ENCODE measurements at regions not wholly inside any gene's neighbourhood (a gene's known extent, or its start where the extent isn't known, plus 50 kb on each side); places are given as distances from the start of the nearest gene placed in this dataset.

DNA sequence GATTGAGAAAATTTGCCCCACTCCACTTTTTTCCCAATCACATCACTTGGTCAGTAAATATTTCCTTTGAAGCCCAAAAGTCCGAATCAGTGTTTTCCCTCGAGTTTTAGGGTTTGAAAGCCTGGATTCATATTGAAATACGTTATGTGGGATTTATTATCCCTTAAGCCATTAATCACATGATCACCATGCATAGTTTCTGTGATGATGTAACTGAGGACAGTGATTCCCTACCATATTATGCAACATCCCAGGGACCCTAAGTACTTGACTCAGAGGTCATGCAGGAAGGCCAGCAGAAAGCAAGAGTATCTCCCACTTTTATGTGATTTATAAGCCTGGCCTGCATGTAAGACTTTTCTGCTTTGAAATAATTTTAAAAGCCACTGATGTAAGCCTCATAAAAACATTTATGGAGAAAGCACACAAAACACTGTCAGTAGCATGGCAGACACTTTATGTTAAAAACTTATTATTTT is 630.6 kb upstream of the ZWINT start:
- no peak for DNase-seq
- intact Hi-C loops (cut with DNase I): no loop called here

DNA sequence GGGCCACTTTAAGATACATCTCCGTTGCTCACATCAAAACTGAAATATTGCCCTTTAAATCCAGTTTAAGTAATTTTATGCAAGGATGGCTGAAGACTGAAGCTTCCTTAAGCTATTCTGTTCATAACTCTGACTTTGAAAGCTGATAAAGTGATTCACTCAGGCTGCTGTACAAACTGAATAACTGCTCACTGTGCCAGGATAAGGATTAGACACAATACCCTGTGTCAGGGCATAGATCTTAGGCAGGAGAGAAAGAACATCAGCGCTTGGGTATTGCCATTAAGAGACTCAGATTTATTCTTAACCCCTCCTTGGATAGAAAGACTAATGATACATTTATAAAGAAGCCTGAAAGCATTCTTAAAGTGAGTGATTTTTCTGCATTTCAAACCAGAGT is 614.5 kb upstream of the ZWINT start:
- DNase-seq: no peak
- intact Hi-C loops (cut with DNase I): no loop called here

DNA sequence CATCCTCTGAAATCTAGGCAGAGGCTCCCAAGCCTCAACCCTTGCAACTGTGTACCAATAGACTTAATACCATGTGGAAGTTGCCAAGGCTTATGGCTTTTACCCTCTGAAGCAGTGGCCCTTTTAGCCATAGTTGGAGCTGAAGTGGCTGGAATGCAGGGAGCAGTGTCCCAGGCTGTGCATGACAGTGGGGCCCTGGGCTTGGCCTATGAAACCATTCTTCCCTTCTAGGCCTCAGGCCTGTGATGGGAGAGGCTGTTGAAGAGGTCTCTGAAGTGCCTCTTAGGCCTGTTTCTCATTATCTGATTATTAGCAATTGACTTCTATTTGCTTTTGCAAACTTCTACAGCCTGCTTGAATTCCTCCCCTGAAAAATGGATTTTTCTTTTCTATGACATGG is 612.7 kb upstream of the ZWINT start:
- DNase-seq: peak in 1 of 10 donors; percentile 25
- intact Hi-C loops (cut with DNase I): no loop called here

DNA sequence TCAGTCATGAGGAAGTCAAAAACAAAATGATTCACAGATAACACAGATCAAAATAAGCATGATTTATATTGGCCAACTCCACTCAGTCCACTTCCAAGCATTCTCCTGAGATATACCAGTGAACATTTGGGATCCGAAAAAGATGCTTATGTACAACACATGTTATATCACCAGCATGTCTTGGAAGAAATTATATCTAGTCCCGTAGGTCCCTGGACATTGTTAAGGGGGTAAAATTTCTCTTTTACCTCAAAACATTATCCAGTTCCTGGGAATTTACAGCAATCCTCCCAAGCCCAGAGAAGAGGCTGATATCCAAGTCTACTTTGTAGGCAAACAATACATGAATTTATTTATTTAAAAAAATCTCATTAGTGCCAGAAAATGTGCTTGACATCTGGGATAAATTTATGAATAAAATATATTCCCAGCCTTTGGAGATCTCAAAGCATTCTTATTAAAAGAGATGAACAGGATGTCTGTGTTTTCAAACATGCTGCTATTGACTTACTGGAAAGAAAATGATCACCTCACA is 582.2 kb upstream of the ZWINT start:
- intact Hi-C loops (cut with DNase I): no loop called here

DNA sequence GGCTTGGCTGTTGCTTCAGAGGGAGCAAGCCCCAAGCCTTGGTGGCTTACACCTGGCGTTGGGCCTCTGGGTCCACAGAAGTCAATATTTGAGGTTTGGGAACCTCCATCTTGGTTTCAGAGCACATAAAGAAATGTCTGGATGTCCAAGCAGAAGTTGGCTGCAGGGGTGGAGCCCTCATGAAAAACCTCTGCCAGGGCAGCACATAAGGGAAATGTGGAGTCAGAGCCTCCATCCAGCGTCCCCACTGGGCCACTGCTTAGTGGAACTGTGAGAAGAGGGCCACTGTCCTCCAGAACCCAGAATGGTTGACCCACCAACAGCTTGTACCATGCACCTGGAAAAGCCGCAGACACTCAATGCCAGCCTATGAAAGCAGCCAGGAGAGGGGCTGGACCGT is 573.5 kb upstream of the ZWINT start:
- intact Hi-C loops (cut with DNase I): no loop called here

More for the DNA sequence above, 582.2 kb upstream of the ZWINT start:
- no peak for DNase-seq

DNA sequence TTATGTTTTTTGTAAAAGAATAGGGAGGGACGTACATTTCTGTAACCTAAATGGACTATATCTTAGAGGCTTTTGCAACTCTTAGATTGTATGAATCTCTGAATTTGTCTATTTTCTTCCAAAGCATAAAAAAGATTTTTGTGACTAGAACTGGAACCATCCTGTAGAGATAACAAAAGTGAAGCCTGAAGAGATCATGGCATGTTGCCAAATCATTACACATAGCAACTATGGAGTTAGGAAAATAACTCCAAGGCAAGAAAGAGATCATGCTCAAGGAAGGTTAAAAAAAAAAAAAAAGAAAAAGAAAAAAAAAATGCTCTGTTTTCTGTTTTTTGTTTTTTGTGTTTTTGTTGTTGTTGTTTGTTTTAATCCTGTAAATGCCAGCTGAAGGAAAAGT is 567.7 kb upstream of the ZWINT start:
- no peak for DNase-seq

More for the DNA sequence above, 573.5 kb upstream of the ZWINT start:
- DNase-seq: peak in 1 of 10 donors; percentile 58

DNA sequence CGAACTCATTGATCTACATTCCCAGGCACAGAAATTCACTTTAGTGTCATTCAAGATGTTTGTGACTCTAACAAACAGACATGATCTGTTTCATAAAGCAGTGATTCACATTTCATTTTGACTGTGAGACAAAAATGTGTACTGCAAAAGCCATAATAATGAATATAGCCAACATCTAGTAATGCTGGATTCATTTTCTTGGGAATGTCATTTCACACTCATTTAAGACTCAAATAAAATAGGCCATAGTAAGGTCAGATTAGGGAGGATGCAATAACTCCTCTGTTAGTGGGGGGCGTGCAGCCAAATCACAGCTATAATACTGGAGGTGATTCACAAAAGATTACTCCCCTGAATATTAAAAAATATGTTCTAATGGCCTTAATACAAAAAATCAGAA is 566.6 kb upstream of the ZWINT start:
- intact Hi-C loops (cut with DNase I): no loop called here
- DNase-seq: no peak

More for the DNA sequence above, 567.7 kb upstream of the ZWINT start:
- intact Hi-C loops (cut with DNase I): no loop called here

DNA sequence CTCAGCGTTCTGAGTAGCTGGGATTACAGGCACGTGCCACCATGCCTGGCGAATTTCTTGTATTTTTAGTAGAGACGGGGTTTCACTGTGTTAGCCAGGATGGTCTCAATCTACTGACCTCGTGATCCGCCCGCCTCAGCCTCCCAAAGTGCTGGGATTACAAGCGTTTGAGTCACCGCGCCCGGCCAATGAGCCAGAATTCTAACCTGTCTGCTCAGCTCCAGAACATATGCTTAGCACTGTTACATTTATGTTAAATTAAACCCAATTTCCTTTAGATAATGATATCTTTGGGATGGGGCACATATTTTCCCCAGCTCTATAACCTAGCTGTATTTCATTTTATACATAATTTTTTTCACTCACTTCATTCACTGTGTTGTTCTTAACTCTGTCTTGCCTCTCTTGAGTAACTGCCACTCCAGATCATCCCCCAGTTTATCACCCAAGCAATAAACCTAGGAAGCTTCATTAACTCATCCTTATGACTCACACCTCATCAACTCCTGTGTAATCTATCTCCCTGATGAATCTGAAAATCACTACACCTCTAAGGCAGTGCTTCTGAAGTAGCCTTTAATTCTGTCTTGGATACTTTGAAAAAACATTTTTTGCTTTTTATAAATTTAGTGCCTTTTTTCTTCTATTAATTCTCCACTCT is 559.7 kb upstream of the ZWINT start:
- no peak for DNase-seq
- intact Hi-C loops (cut with DNase I): no loop called here

DNA sequence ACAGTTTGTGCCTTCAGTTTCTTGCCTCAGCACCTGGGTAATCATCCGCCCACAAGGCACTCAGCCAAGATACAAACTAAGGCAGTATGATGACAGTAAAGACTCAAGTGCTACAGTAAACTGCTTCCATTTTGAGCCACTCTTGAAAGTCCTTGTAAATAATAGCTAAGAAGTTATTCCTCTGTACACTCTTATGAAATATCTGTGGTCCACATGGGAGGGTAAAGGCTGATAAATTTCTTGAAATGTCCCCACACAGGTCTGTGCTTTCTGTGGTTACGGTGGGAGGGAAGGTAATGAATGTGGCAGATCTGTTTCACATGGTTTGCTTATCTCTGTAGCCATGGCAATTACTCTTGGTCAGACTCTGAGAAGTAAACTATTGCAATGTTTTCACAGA is 551.0 kb upstream of the ZWINT start:
- DNase-seq: no peak
- intact Hi-C loops (cut with DNase I): no loop called here

DNA sequence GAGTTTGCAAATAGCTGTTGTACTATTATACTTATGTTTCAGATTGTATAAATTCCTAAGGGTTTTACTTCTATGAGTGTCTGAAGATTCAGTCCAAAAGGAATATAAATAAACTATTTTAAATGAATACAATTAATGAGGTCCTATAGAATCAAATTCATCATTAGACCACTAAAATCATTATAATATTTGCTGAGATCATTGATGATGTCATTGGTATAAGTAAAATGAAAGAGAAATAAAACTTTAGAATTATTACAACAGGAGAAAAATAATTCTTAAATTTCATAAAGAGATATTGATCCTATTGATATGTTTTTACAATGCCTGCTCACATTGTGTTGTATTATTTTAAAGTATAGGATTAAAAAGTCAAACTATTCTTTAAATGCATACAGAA is 544.0 kb upstream of the ZWINT start:
- intact Hi-C loops (cut with DNase I): no loop called here
- no peak for DNase-seq

DNA sequence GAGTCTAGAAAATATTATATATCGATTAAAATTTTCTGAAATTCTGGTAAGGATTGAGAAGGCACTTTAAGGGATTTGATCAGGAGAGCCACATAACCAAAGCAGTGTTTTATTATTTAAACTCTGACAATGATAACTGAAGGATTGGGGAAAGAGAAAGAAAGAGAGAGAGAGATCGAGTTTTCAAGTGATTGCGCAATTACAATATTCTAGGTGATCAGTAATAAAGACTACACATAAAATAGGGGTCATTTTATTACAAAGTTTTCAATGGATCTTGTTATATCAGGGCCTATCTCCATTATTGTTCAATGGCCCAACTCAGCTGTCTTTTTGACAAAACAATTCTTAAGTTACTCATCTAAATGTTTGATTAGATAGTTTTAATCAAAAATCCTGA is 541.5 kb upstream of the ZWINT start:
- intact Hi-C loops (cut with DNase I): no loop called here
- DNase-seq: no peak

DNA sequence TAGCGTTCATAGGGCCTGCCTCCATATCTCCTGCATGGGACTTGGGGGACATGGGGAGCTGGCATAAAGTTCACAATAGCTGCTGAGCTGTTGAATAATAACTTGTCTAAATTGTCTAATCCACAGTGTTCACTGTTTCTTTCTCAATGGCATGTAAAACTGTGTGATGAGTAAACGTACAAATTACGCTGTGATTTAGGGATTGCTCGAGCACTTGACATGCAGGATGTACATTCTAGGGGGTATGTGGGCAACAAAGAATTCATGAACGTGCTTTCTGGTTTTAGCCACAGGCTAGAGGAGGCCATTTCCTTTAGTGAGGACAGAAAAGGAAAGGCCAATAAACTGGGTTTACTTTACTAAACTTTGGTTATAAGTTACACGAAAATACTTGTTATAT is 534.2 kb upstream of the ZWINT start:
- no peak for DNase-seq
- intact Hi-C loops (cut with DNase I): no loop called here

DNA sequence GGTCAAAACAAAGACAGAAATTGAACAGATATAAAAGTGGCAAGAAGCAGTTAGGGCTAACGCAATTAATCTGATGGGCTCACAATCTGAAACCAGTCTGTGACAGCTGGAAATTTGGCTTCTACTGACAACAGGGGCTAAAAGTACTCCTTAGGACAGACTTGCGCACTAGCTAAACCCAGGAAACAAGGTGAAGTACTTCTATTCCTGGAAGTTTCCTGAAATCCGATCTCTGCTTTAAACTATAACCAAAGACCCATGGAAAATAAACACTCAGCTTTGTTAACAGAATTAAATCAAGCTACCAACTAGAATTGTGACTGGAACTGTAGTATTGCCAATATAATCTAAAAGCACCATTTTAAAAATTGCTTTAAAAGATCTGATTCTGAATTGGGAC is 520.2 kb upstream of the ZWINT start:
- intact Hi-C loops (cut with DNase I): no loop called here
- no peak for DNase-seq

DNA sequence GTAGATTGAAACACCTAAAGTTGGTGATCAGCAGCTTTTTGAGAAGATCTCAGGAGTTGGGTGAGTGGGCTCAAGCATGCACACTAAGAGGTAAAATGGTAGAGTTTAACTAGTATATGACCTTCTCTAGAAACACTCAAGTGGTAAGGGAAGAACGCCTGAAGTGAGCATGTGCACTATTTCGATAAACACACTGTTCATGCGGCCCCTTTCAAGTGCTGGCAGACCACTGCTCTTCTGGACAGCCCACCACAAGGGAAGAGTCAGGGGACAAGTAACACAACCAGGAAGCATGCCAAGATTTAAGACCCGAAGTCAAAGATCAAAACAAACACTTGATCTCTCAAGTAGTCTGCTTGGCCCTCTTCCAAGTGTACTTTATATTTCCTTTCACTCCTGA is 519.5 kb upstream of the ZWINT start:
- intact Hi-C loops (cut with DNase I): no loop called here
- DNase-seq: no peak

DNA sequence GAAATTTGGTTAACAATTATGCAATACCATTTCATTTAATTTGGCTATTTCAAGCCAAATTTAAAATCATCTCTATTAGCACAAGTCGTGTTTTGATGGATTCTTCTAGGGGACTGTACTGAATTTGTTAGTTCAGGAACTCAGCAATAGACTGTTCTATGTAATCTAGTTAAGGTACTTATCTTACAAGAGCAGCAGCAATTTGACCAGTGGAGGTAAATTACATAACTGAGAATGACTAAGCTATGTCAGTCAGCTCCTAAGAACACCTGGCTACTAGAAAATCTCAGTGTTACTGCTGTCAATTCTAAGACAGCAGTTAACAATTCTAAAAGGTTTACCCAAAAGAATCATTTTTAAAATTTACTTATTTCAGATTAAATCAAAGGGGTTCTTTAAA is 513.9 kb upstream of the ZWINT start:
- no peak for DNase-seq
- intact Hi-C loops (cut with DNase I): no loop called here

DNA sequence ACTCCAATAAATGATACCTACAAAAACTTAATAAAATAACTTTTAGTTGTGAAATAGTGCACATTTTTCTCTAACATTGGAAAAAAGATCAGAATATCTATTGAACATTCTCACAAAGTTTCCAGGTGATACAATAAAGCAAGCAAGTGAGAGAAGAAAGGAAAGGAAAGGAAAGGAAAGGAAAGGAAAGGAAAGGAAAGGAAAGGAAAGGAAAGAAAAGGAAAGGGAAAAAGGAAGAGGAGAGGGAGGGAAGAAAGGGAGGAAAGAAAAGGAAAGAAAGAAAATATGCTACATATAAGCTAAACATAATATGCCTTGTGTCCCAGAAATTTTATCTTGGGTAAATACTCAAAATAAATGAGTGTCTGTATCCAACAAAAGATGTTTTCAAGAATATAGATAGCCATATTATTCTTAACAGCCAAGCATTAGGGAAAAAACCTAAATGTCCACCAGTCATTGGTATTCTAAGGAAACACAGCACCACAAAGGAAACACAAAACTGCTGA is 510.2 kb upstream of the ZWINT start:
- intact Hi-C loops (cut with DNase I): no loop called here
- no peak for DNase-seq

DNA sequence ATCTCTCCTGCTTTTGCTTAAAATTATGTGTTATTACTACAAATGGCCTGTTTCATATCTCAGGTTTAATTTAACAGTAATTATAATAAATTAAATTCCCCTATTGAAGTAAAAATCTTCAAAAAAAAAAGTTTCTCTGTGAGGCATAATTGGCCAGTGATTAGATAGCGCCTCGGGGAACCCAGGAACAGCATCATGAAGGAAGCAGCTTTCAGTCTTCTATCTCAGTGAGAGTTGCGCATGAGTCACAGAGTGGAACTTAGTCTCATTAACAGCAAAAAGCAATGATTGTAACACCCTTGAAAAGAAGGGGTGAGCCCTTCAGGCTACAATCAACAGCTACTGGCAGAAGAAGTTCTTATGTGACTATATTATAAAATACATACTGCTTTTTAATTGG is 506.2 kb upstream of the ZWINT start:
- no peak for DNase-seq
- intact Hi-C loops (cut with DNase I): no loop called here

DNA sequence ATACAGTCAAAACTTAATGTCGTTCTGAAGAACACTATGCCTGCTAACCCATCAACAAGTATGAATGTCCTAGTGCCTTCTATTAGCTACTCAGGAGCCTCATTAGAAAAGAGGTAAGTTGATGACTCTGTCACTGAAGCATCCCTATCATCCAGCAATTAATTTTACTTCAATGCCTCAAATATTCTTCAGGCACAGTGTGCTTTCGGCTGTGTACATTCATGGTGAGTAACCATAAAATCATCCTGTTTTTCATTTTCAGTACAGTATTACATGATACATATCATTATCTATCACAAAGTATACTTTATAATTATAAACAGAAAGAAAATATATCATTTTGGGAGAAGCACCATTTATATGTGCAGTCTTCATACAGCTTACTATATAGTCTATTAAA is 495.5 kb upstream of the ZWINT start:
- intact Hi-C loops (cut with DNase I): no loop called here
- DNase-seq: no peak

DNA sequence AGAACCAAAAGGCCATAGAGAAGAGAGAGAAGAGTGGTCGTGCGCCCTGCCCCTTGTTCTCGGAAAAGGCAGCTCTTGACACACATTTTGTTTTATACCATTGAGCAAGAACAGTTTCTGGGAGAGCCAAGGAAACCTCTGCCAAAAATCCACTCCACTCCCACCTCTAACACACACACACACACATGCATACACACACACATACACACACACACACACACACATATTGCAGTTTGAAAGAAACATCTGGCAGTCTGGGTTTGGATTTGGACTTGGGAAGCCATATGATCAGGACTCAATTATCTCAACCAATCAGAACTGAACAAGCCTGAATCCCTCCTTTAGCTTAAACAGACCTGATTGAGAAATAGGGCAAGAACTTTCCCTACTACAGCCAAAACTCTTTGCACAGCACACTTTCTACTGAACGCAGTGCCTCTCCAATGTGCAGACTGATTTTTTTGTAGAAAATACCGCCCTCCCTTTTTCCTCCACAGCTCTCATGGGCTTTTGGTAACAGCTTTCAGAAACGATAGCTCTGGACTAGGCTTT is 484.0 kb upstream of the ZWINT start:
- DNase-seq: no peak
- intact Hi-C loops (cut with DNase I): no loop called here

DNA sequence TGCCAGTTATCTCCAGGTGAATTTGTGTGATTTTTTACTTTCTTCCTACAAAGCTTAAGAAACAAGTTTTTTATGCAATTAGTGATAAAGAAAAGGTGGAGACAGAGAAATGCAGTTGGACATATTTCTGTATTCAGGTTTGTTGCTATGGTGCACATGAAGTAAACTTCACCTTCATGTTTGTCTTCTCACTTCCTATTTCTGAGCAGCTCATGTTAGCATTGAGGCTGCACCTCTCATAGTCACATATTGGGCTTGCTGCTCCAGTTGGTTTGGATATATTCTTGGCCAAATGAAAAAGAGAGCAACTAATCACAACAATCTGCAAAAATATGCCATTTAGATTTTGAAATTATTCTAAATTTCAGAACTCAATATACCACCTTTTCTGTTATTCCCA is 475.6 kb upstream of the ZWINT start:
- no peak for DNase-seq
- intact Hi-C loops (cut with DNase I): no loop called here

DNA sequence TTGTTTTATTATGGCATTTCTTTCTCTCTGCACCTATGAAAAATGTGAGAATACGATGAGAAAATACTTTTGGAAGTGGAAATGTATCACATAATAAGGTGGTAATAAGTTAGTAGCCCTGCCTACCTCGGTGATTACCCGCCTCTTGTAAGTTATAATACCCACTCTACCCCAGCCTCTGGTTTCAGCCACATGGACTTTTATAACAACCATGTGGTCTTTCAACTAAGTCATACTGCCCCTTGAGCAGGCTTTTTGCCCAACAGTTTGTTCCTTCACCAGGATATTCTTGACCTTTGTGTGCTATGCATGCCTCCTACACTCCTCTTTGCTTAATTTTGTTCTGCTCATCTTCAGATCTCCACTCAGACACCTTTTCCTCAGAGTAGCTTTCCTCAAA is 470.6 kb upstream of the ZWINT start:
- intact Hi-C loops (cut with DNase I): no loop called here
- DNase-seq: no peak

DNA sequence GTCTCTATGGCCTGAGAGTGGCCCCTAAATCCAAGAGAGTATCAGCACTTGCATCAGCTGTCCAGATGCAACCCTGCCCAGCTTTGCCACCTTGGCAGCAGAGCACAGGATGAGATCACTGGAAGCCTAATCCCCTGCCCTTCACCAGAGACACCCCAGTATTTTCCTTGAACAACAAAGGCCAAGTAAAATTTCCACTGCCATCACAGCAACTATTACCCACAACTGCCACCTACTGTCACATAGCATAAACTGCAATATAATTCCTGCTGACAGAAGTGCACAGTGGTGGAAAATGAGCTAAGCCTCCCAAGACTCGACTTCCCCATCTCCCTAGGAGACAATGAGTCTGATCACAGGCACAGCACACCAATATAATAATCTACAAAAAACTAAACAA is 462.8 kb upstream of the ZWINT start:
- no peak for DNase-seq
- intact Hi-C loops (cut with DNase I): no loop called here
